Aorta (tissue), 5 donors: ENCODE measurements at regions not wholly inside any gene's neighbourhood (a gene's known extent, or its start where the extent isn't known, plus 50 kb on each side); places are given as distances from the start of the nearest gene placed in this dataset.

Experiments used
- ATAC-seq: fragments of 200-7000 bp; cut with Tn5 transposase; one replicate; pipeline ENCODE4 v1.9.1; 2022; ENCODE audit warnings: moderate library complexity; ENCODE audit not compliant: low FRiP score
- DNase-seq, 2 donors: peaks; one replicate each; pipeline ENCODE4 v3.0.0-alpha.2; 2020
- H3K27ac ChIP-seq, 2 donors: one replicate each; pipeline ENCODE4 v1.5.1; 2013; ENCODE audit warnings: low read length in 2 of 2, mild to moderate bottlenecking in 2 of 2, moderate library complexity in 2 of 2, control low read depth in 1 of 2, inconsistent platforms in 1 of 2, low read depth in 1 of 2
- H3K27me3 ChIP-seq, 2 donors: one replicate each; pipeline ENCODE4 v1.6.1; 2013; ENCODE audit warnings: control low read depth in 1 of 2, low read length in 1 of 2, mild to moderate bottlenecking in 1 of 2, moderate library complexity in 1 of 2; ENCODE audit not compliant: insufficient read depth in 2 of 2, control insufficient read depth in 1 of 2
- H3K36me3 ChIP-seq, 2 donors: one replicate each; pipeline ENCODE4 v1.6.1; 2013; ENCODE audit warnings: control low read depth in 1 of 2, low read length in 1 of 2, mild to moderate bottlenecking in 1 of 2; ENCODE audit not compliant: insufficient read depth in 2 of 2, control insufficient read depth in 1 of 2
- H3K4me1 ChIP-seq, 2 donors: one replicate each; pipeline ENCODE4 v1.6.1; 2013; ENCODE audit warnings: low read length in 2 of 2, control low read depth in 1 of 2, mild to moderate bottlenecking in 1 of 2, moderate library complexity in 1 of 2; ENCODE audit not compliant: insufficient read depth in 2 of 2, control insufficient read depth in 1 of 2
- H3K4me3 ChIP-seq, 2 donors: one replicate each; pipeline ENCODE4 v1.5.1; 2013; ENCODE audit warnings: low read length in 2 of 2, control low read depth in 1 of 2, mild to moderate bottlenecking in 1 of 2
- H3K9me3 ChIP-seq: one replicate; pipeline ENCODE4 v1.6.1; 2013; ENCODE audit warnings: mild to moderate bottlenecking, low read length; ENCODE audit not compliant: control insufficient read depth
- WGBS, 2 donors: extraction: QIAGEN DNeasy Blood & Tissue Kit; methylation state at CpG; one replicate each; pipeline ENCODE4 v1.1.7; 2013; 5-methylcytosine and 5-hydroxymethylcytosine counted together
- intact Hi-C, 2 donors: fragments of 100-400 bp; cut with DNase I; formaldehyde crosslinking; loops; one replicate each; pipeline versions ENCODE4 v1.14.2 to v1.15.0; 2022
- donor health status: healthy with polysubstance abuse.
- donor health status: Bipolar disorder and iron deficiency.
- donor health status: DM: no; HTN: no; CAD: no.
- donor health status: DM: no; HTN: no; CAD: no.
- donor health status: DM: yes; HTN: yes; CAD: no.

- Histone ChIP-seq H3K4me1 (no peaks in the 10 kb centered on the region), H3K4me3 (no peak overlapping the region), H3K9me3 (no peaks in the 10 kb centered on the region), H3K36me3 (no peaks in the 10 kb centered on the region), H3K27me3 (no peaks in the 10 kb centered on the region), H3K27ac (no peak overlapping the region)
- intact Hi-C loops, result no loop called here
- no peak for DNase-seq
- no peak for ATAC-seq
- 22 to 27% methylated on average over 2 of the region's 2 CpGs for WGBS, 2 donors
Measured at GRCh38 chr3:116836286-116836685, 126.7 kb downstream of the TUSC7 start.

- Histone ChIP-seq H3K27me3 (no peaks in the 10 kb centered on the region), H3K27ac (no peak overlapping the region), H3K4me1 (no peaks in the 10 kb centered on the region), H3K4me3 (no peak overlapping the region), H3K9me3 (no peaks in the 10 kb centered on the region), H3K36me3 (no peaks in the 10 kb centered on the region)
- intact Hi-C loops, result no loop called here
- WGBS, 2 donors, result 54 to 61% methylated on average over 3 of the region's 3 CpGs
- no peak for DNase-seq
- no peak for ATAC-seq
Measured at GRCh38 chr3:116837483-116837882, 127.9 kb downstream of the TUSC7 start.

GRCh38 chr3:116841003-116841735, 131.6 kb downstream of the TUSC7 start:
- intact Hi-C loops, result no loop called here
- WGBS, 2 donors, result 74 to 78% methylated on average over 6 of the region's 6 CpGs
- Histone ChIP-seq H3K27me3 (no peaks in the 10 kb centered on the region), H3K4me1 (no peaks in the 10 kb centered on the region), H3K36me3 (no peaks in the 10 kb centered on the region), H3K9me3 (no peaks in the 10 kb centered on the region), H3K4me3 (no peak overlapping the region), H3K27ac (no peak overlapping the region)
- ATAC-seq, result no peak
- no peak for DNase-seq

- intact Hi-C loops, result no loop called here
- H3K4me1 ChIP-seq, result no peaks in the 10 kb centered on the region
- H3K27me3 ChIP-seq, result no peaks in the 10 kb centered on the region
- no peak overlapping the region for H3K27ac ChIP-seq
- no peak overlapping the region for H3K4me3 ChIP-seq
- no peak for ATAC-seq
- no peaks in the 10 kb centered on the region for H3K36me3 ChIP-seq
- H3K9me3 ChIP-seq, result no peaks in the 10 kb centered on the region
- DNase-seq, result no peak
- WGBS, 2 donors, result 31 to 34% methylated on average over 2 of the region's 2 CpGs
Measured at GRCh38 chr3:116842254-116842957, 132.8 kb downstream of the TUSC7 start.

GRCh38 chr3:116848248-116848829, 138.8 kb downstream of the TUSC7 start:
- H3K36me3 ChIP-seq, result no peaks in the 10 kb centered on the region
- no peaks in the 10 kb centered on the region for H3K4me1 ChIP-seq
- no peak overlapping the region for H3K27ac ChIP-seq
- intact Hi-C loops, result no loop called here
- DNase-seq (no peak), ATAC-seq (no peak)
- no peaks in the 10 kb centered on the region for H3K9me3 ChIP-seq
- 62 to 65% methylated on average over 3 of the region's 3 CpGs for WGBS, 2 donors
- H3K27me3 ChIP-seq, result no peaks in the 10 kb centered on the region
- H3K4me3 ChIP-seq, result no peak overlapping the region

- DNase-seq, result no peak
- ATAC-seq, result no peak
- Histone ChIP-seq H3K36me3 (no peaks in the 10 kb centered on the region), H3K4me3 (no peak overlapping the region), H3K4me1 (no peaks in the 10 kb centered on the region), H3K27ac (no peak overlapping the region), H3K9me3 (no peaks in the 10 kb centered on the region), H3K27me3 (no peaks in the 10 kb centered on the region)
- WGBS, 2 donors, result 52 to 60% methylated on average over 3 of the region's 3 CpGs
- intact Hi-C loops, result no loop called here
Measured at GRCh38 chr3:116849261-116849688, 139.7 kb downstream of the TUSC7 start.

- Histone ChIP-seq H3K4me3 (no peak overlapping the region), H3K27ac (no peak overlapping the region), H3K9me3 (no peaks in the 10 kb centered on the region), H3K4me1 (no peaks in the 10 kb centered on the region), H3K27me3 (no peaks in the 10 kb centered on the region), H3K36me3 (no peaks in the 10 kb centered on the region)
- DNase-seq, result no peak
- WGBS, 2 donors, result 87% methylated on average over 5 of the region's 5 CpGs
- ATAC-seq, result no peak
- intact Hi-C loops, result no loop called here
Measured at GRCh38 chr3:116852803-116853202, 143.2 kb downstream of the TUSC7 start.

- H3K9me3 ChIP-seq, result no peaks in the 10 kb centered on the region
- intact Hi-C loops, result loop anchor here (5.0 to 10.0 kb wide), 3 partner anchors 151 to 861 kb away; no protein-coding TSS in a partner anchor
- 47 to 51% methylated on average over 3 of the region's 3 CpGs for WGBS, 2 donors
Measured at GRCh38 chr3:116863270-116863770, 153.7 kb downstream of the TUSC7 start.

More at GRCh38 chr3:116863270-116863770, 153.7 kb downstream of the TUSC7 start:
- no peaks in the 10 kb centered on the region for H3K4me1 ChIP-seq
- DNase-seq (no peak), ATAC-seq (no peak)
- H3K27ac ChIP-seq, result no peak overlapping the region
- no peak overlapping the region for H3K4me3 ChIP-seq
- no peaks in the 10 kb centered on the region for H3K36me3 ChIP-seq
- H3K27me3 ChIP-seq, result no peaks in the 10 kb centered on the region
